HEK293T (cell line): ENCODE measurements at regions not wholly inside any gene's neighbourhood (a gene's known extent, or its start where the extent isn't known, plus 50 kb on each side); places are given as distances from the start of the nearest gene placed in this dataset.

ENCODE experiments used
- BHLHE40 ChIP-seq: fragments of 450-650 bp; IDR thresholded peaks from 2 replicates; pipeline ENCODE4 v1.6.1; 2016; ENCODE audit warnings: mild to moderate bottlenecking, moderate library complexity, borderline replicate concordance
- NFRKB ChIP-seq: fragments of 450-650 bp; IDR thresholded peaks from 2 replicates; pipeline ENCODE4 v1.6.1; 2016; ENCODE audit warnings: mild to moderate bottlenecking, moderate library complexity
- PKNOX1 ChIP-seq: fragments of 450-650 bp; IDR thresholded peaks from 2 replicates; pipeline ENCODE4 v1.6.1; 2016
- SP1 ChIP-seq: fragments of 450-650 bp; IDR thresholded peaks from 2 replicates; pipeline ENCODE4 v1.6.1; 2017
- SUZ12 ChIP-seq: fragments of 450-650 bp; IDR thresholded peaks from 2 replicates; pipeline ENCODE4 v1.6.1; 2016; ENCODE audit warnings: mild to moderate bottlenecking

DNA sequence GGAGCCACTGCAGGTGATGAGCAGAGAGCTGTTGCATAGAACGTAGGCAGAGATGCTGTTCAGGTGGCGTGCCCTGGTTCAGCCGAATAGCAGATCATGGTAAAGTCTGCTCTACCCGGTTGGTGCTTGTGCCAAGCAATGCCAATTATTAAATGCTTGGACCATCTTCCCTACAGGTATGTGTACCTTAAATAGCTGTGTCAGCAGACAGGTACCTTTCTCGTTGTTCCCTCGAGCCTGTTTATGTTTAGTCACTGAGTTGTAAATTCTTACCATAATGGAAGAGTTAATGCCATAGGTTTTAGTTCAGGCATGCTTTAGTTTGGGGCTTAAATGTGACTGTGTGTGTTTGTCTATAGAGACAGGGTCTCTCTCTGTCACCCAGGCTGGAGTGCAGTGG lies 112.5 kb upstream of the CPM start:
- no peak for TF ChIP-seq PKNOX1
- no peak for TF ChIP-seq NFRKB
- no peak for TF ChIP-seq SUZ12
- no peak for TF ChIP-seq SP1
- TF ChIP-seq BHLHE40: no peak
